ENCODE measurements at regions not wholly inside any gene's neighbourhood (a gene's known extent, or its start where the extent isn't known, plus 50 kb on each side); places are given as distances from the start of the nearest gene placed in this dataset.

DNA sequence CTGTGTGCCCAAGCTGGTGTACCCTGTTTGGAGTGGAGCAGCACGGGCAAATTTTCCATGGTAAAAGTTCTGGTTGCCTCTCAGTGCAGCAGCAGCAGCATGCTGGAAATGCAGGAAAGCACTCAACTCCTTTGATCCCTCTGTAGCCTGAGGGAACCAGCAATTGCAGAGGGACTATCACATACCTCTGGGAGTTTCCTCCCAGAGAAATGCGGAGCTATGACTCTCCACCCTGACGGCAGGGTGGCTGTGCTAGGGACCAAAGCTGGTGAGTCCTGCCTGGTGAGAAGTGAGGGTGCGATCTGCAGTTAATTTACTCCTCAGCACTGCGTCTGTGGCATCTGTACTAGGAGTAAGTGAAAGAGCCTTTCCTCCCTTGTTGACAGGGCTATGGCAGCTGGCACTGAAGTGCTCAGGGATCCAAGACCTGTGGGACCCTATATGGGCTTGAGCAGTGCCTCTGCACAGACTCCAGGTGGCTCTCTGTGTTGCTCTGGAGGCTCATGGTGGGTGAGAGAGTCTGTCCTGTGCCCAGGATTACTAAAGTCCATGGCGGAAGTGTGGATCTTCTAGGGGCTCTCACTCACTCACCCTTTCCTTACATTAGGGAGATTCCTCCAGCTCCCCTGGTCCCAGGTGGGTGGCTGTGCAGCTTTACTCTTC lies 601.2 kb upstream of the TYRP1 start:
- no peak for DNase-seq (ENCODE audit: low spot score)

DNA sequence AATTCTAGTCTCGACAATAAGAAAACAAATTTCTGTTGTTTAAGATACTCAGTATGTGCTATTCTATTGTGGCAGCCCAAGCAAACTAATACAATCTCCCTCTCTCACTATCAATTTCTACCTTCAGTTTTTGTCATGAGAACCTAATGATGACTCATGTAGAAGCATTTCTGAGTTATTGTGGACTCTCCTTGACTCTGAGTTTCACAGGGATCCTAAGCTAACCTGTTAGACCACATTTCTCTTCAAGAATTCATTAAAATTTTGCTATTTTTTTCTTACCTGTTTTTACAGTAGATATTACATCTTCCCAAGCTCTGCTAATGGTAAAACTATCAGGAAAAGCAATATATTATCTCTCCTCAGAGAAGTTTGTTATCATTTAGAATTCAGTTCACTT lies 599.1 kb upstream of the TYRP1 start:
- H3K27me3 ChIP-seq = no peaks in the 10 kb centered on the region
- no peaks in the 10 kb centered on the region for H3K79me2 ChIP-seq
- H3K4me1 ChIP-seq (ENCODE audit: insufficient read depth) = peaks cover 7% of the 10 kb centered on the region
- TF ChIP-seq EZH2 (IDR thresholded peaks at IDR 0.05; ENCODE audit: borderline replicate concordance) (no peak), EZH2phosphoT487 (IDR thresholded peaks at IDR 0.05; ENCODE audit: low read depth, severe bottlenecking, unreplicated experiment) (no peak)
- TF ChIP-seq, protein P1, sequence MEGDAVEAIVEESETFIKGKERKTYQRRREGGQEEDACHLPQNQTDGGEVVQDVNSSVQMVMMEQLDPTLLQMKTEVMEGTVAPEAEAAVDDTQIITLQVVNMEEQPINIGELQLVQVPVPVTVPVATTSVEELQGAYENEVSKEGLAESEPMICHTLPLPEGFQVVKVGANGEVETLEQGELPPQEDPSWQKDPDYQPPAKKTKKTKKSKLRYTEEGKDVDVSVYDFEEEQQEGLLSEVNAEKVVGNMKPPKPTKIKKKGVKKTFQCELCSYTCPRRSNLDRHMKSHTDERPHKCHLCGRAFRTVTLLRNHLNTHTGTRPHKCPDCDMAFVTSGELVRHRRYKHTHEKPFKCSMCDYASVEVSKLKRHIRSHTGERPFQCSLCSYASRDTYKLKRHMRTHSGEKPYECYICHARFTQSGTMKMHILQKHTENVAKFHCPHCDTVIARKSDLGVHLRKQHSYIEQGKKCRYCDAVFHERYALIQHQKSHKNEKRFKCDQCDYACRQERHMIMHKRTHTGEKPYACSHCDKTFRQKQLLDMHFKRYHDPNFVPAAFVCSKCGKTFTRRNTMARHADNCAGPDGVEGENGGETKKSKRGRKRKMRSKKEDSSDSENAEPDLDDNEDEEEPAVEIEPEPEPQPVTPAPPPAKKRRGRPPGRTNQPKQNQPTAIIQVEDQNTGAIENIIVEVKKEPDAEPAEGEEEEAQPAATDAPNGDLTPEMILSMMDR (IDR thresholded peaks at IDR 0.05; ENCODE audit: poor library complexity) = no peak
- H4K20me1 ChIP-seq (ENCODE audit: insufficient read depth, poor library complexity, severe bottlenecking) = no peaks in the 10 kb centered on the region
- H3K27ac ChIP-seq = peak overlapping the region; percentile 62
- H2AFZ ChIP-seq = no peak overlapping the region
- H3K9me2 ChIP-seq (replicated peaks; ENCODE audit: insufficient read depth) = no peaks in the 10 kb centered on the region
- H3K4me3 ChIP-seq = no peak overlapping the region
- no peaks in the 10 kb centered on the region for H3K9me3 ChIP-seq (ENCODE audit: low read depth)
- H3K4me2 ChIP-seq = no peak overlapping the region
- no peaks in the 10 kb centered on the region for H3K36me3 ChIP-seq (replicated peaks; ENCODE audit: insufficient read depth, low read depth)
- peak; percentile 11 for DNase-seq (ENCODE audit: low spot score)
- WGBS (ENCODE audit: low lambda C conversion rate, missing lambda C conversion rate) = 94% methylated on average over 1 of the region's 1 CpG

More for the DNA sequence above, 601.2 kb upstream of the TYRP1 start:
- H3K9me2 ChIP-seq (replicated peaks; ENCODE audit: insufficient read depth) = no peaks in the 10 kb centered on the region
- no peak for TF ChIP-seq EZH2 (IDR thresholded peaks at IDR 0.05; ENCODE audit: borderline replicate concordance)
- TF ChIP-seq, protein P1 (IDR thresholded peaks at IDR 0.05; ENCODE audit: poor library complexity) = no peak
- TF ChIP-seq EZH2phosphoT487 (IDR thresholded peaks at IDR 0.05; ENCODE audit: low read depth, severe bottlenecking, unreplicated experiment) = no peak
- H2AFZ ChIP-seq = no peak overlapping the region
- no peaks in the 10 kb centered on the region for H3K27me3 ChIP-seq
- no peak overlapping the region for H3K4me2 ChIP-seq
- no peak overlapping the region for H3K27ac ChIP-seq
- peaks cover 7% of the 10 kb centered on the region for H3K4me1 ChIP-seq (ENCODE audit: insufficient read depth)
- no peaks in the 10 kb centered on the region for H3K9me3 ChIP-seq (ENCODE audit: low read depth)
- no peaks in the 10 kb centered on the region for H3K79me2 ChIP-seq
- H3K4me3 ChIP-seq = no peak overlapping the region
- no peaks in the 10 kb centered on the region for H3K36me3 ChIP-seq (replicated peaks; ENCODE audit: insufficient read depth, low read depth)
- 60% methylated on average over 6 of the region's 6 CpGs for WGBS (ENCODE audit: low lambda C conversion rate, missing lambda C conversion rate)
- H4K20me1 ChIP-seq (ENCODE audit: insufficient read depth, poor library complexity, severe bottlenecking) = no peaks in the 10 kb centered on the region

DNA sequence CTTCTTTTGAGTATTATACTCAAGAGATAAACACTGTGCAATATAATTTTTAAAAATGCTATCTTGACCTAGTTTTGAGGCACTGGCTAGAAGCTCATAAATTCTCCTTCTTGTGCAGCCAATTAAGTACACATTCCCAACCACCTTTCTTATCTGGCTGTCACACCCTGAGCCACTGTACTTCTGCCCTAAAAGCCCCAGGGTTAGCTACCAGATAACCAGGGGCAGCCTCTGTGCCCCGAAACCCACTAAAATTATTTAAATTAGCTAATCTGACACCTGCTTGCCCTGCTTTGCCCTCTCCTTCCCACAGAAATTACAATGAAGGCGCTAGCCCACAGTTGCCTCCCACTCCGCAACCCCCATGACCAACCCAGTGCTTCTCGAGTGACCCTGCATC lies 597.3 kb upstream of the TYRP1 start:
- TF ChIP-seq, protein P1 (IDR thresholded peaks at IDR 0.05; ENCODE audit: poor library complexity) = no peak
- no peak for TF ChIP-seq EZH2 (IDR thresholded peaks at IDR 0.05; ENCODE audit: borderline replicate concordance)
- no peak for TF ChIP-seq EZH2phosphoT487 (IDR thresholded peaks at IDR 0.05; ENCODE audit: low read depth, severe bottlenecking, unreplicated experiment)
- H3K79me2 ChIP-seq = no peaks in the 10 kb centered on the region
- H3K9me2 ChIP-seq (replicated peaks; ENCODE audit: insufficient read depth) = no peaks in the 10 kb centered on the region
- H2AFZ ChIP-seq = no peak overlapping the region
- no peak overlapping the region for H3K4me3 ChIP-seq
- no peak overlapping the region for H3K4me2 ChIP-seq
- peaks cover 7% of the 10 kb centered on the region for H3K4me1 ChIP-seq (ENCODE audit: insufficient read depth)
- no peaks in the 10 kb centered on the region for H3K9me3 ChIP-seq (ENCODE audit: low read depth)
- H4K20me1 ChIP-seq (ENCODE audit: insufficient read depth, poor library complexity, severe bottlenecking) = no peaks in the 10 kb centered on the region
- WGBS (ENCODE audit: low lambda C conversion rate, missing lambda C conversion rate) = 86% methylated on average over 4 of the region's 4 CpGs
- H3K36me3 ChIP-seq (replicated peaks; ENCODE audit: insufficient read depth, low read depth) = no peaks in the 10 kb centered on the region
- DNase-seq (ENCODE audit: low spot score) = no peak
- H3K27me3 ChIP-seq = no peaks in the 10 kb centered on the region
- no peak overlapping the region for H3K27ac ChIP-seq

Measured in hepatocyte (in vitro differentiated cells).